Brain microvascular endothelial cell (primary cell): ENCODE measurements at regions not wholly inside any gene's neighbourhood (a gene's known extent, or its start where the extent isn't known, plus 50 kb on each side); places are given as distances from the start of the nearest gene placed in this dataset.

Source experiments
- DNase-seq: peaks from one replicate; pipeline ENCODE4 v3.0.0-alpha.2; 2020
- H3K27ac ChIP-seq: fragments of 250-450 bp; sonication (Bioruptor Pico); 2 replicates; pipeline ENCODE4 v1.5.1; 2020; ENCODE audit warnings: mild to moderate bottlenecking, moderate library complexity
- H3K27me3 ChIP-seq: fragments of 250-450 bp; sonication (Bioruptor Pico); replicated peaks from 2 replicates; pipeline ENCODE4 v1.5.1; 2020; ENCODE audit warnings: mild to moderate bottlenecking
- H3K36me3 ChIP-seq: fragments of 250-450 bp; sonication (Bioruptor Pico); replicated peaks from 2 replicates; pipeline ENCODE4 v1.5.1; 2020; ENCODE audit warnings: mild to moderate bottlenecking
- H3K4me3 ChIP-seq: 2 replicates; pipeline ENCODE4 v1.5.1; 2011; ENCODE audit warnings: low read depth, mild to moderate bottlenecking, control low read depth, low read length, moderate library complexity
- in situ Hi-C: cut with HindIII; loops from 2 replicates; pipeline ENCODE4 v1.10.0; 2017; ENCODE audit warnings: low sequenced_read_pairs, low pct_ligation_motif_present
- TF ChIP-seq, protein P1 (sequence below): IDR thresholded peaks from 2 replicates; pipeline ENCODE4 v1.5.1; 2011; ENCODE audit warnings: low read depth, mild to moderate bottlenecking, moderate library complexity, low read length, control low read depth, inconsistent platforms; ENCODE audit errors: missing control alignments

DNA sequence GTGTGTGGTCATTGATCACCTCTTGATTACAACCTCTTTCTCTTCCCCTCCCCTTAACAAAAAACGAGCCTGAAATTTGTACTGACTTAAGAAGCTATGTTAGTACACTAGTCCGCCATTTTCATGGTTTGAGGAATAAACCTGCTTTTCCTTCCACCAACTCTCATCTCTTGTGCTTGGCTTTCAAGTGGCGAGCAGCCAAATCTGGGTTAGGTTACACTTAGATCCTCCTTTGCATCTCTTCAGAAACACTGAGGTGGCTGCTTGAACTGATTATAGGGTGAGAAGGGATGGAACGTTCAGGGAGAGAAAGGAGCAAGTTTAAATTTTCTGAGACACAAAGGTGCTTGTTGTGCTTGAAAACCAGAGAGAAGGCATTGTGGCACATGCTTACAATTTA is 2171.4 kb downstream of the LRRC4C start:
- Histone ChIP-seq H3K27ac (no peak overlapping the region), H3K27me3 (no peaks in the 10 kb centered on the region), H3K4me3 (no peak overlapping the region), H3K36me3 (no peaks in the 10 kb centered on the region)
- in situ Hi-C loops: no loop called here
- TF ChIP-seq, protein P1, sequence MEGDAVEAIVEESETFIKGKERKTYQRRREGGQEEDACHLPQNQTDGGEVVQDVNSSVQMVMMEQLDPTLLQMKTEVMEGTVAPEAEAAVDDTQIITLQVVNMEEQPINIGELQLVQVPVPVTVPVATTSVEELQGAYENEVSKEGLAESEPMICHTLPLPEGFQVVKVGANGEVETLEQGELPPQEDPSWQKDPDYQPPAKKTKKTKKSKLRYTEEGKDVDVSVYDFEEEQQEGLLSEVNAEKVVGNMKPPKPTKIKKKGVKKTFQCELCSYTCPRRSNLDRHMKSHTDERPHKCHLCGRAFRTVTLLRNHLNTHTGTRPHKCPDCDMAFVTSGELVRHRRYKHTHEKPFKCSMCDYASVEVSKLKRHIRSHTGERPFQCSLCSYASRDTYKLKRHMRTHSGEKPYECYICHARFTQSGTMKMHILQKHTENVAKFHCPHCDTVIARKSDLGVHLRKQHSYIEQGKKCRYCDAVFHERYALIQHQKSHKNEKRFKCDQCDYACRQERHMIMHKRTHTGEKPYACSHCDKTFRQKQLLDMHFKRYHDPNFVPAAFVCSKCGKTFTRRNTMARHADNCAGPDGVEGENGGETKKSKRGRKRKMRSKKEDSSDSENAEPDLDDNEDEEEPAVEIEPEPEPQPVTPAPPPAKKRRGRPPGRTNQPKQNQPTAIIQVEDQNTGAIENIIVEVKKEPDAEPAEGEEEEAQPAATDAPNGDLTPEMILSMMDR: no peak
- DNase-seq: no peak

DNA sequence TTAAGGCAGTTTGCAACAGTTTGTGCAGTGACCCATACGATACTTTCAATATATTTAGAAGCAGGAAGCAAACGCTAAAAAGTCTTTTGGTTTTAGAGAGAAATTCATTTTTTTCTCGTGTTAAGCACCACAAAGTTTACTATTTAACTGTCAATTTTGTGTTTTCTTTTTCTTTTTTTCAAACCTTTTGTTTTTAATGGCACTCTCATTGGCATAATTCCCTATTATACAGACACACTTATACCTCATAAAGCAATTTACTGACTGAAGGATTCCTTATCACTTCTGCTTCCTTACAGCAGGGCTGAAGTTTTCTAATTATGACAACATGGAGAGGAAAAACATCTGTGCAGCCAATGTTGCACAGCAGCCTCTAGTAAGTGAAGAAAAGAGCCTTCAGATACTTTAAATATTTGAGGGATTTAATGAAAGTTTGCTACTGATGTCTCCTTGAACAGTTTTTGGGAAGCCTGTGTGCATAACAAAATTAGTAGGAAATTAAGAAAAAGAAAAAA is 2191.2 kb downstream of the LRRC4C start:
- no peak overlapping the region for H3K27ac ChIP-seq
- DNase-seq: no peak
- no peaks in the 10 kb centered on the region for H3K27me3 ChIP-seq
- in situ Hi-C loops: no loop called here
- no peak overlapping the region for H3K4me3 ChIP-seq
- TF ChIP-seq, protein P1: no peak
- H3K36me3 ChIP-seq: no peaks in the 10 kb centered on the region

DNA sequence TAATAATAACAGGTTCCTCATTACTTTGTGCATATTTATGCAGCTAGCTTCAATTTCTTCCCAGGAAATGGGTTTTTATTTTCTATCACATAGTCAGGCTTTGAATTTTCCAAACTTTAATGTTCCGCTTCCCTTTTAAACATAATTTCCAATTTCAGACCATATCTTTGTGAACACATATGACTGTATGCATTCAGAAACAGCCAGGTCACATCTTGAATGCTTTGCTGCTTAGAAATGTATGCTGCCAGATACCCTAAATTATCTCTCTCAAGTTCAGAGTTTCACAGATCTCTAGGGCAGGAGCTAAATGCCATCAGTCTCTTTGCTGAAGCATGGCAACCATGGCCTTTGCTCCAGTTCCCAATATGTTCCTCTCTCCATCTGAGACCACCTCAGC is 2203.8 kb downstream of the LRRC4C start:
- TF ChIP-seq, protein P1: no peak
- H3K27me3 ChIP-seq: no peaks in the 10 kb centered on the region
- DNase-seq: no peak
- H3K27ac ChIP-seq: no peak overlapping the region
- no peak overlapping the region for H3K4me3 ChIP-seq
- H3K36me3 ChIP-seq: no peaks in the 10 kb centered on the region
- in situ Hi-C loops: no loop called here

DNA sequence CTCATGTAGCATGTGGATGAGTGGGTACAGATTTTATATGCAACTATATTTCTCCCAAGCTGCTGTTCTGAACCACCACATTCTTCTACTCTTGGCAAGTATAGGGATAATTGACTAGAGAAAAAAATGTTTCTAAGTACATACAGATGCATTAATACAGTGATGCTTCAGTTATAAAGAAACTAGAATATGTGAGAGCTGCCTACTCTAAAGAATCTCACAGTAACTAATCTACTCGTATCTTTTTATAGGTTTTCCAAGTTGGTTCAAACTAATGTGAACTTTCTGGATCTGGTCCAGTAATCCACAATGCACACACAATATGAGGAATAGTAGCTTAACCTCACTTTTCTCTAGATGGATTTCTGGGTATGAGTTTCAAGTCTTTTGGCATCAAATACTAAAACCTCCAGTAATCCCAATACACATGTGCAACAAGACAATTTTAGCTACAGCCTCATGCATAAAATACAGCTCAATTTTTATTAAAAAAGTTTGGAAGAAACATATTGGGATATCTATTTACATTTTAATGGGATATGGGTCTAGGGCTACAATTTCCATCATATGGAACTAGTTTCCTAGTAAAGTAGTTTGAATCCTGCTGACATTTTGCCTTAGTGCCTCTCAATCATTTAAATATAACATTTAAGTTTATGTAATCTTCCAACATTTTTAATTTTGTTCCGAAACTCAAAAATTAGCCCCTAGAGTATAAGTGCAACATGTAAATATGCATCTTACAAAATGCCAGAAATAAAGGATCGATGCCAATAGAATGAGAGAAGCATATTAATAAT is 2209.7 kb downstream of the LRRC4C start:
- Histone ChIP-seq H3K4me3 (no peak overlapping the region), H3K36me3 (no peaks in the 10 kb centered on the region), H3K27me3 (no peaks in the 10 kb centered on the region), H3K27ac (no peak overlapping the region)
- TF ChIP-seq, protein P1: no peak
- no peak for DNase-seq
- in situ Hi-C loops: no loop called here

DNA sequence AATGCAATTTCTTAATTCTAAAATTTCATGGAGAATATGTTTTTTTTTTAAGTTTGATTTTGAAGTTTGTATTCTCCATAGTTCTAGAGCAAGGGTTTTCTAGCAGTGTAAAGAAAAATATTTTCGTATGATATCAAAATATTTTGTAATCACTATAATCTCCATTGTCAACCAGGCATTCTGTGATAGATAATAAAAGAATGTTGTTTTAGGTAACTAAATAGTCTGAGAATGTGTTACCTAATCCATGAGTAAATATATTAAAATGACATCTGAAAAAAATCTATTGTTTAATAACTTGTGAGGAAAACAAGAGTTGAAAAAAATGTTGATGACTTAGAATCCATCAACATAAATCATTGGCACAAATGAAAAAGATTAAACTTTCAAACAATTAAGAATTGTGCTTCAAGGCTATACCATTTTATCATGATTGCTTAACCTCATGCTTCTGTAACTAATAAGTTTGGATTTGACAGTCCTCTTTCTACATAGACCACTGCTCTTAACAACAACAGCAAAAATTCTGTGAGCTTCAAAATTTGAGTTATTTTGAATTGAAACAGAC is 2211.8 kb downstream of the LRRC4C start:
- TF ChIP-seq, protein P1: no peak
- DNase-seq: no peak
- no peak overlapping the region for H3K4me3 ChIP-seq
- in situ Hi-C loops: no loop called here
- no peaks in the 10 kb centered on the region for H3K27me3 ChIP-seq
- H3K36me3 ChIP-seq: no peaks in the 10 kb centered on the region
- no peak overlapping the region for H3K27ac ChIP-seq
